ENCODE measurements at regions not wholly inside any gene's neighbourhood (a gene's known extent, or its start where the extent isn't known, plus 50 kb on each side); places are given as distances from the start of the nearest gene placed in this dataset.

- Histone ChIP-seq H3K4me1 (no peaks in the 10 kb centered on the region), H3K27ac (no peak overlapping the region), H3K9me3 (no peaks in the 10 kb centered on the region), H3K36me3 (no peaks in the 10 kb centered on the region), H3K4me3 (no peak overlapping the region), H3K27me3 (no peaks in the 10 kb centered on the region), H3K9ac (no peak overlapping the region), H4K20me1 (no peaks in the 10 kb centered on the region), H3K4me2 (no peak overlapping the region)
- TF ChIP-seq Cebpa-rat (IDR thresholded peaks at IDR 0.05) = no peak
Measured at GRCh38 chr12:131499160-131499863, 211.6 kb upstream of the SFSWAP start.

GRCh38 chr12:131499864-131500190 is 211.1 kb upstream of the SFSWAP start:
- H3K9ac ChIP-seq = no peak overlapping the region
- H3K4me3 ChIP-seq = no peak overlapping the region
- H4K20me1 ChIP-seq = no peaks in the 10 kb centered on the region
- no peaks in the 10 kb centered on the region for H3K4me1 ChIP-seq
- no peak overlapping the region for H3K4me2 ChIP-seq
- no peak for TF ChIP-seq Cebpa-rat (IDR thresholded peaks at IDR 0.05)
- H3K27ac ChIP-seq = no peak overlapping the region
- H3K36me3 ChIP-seq = no peaks in the 10 kb centered on the region
- no peaks in the 10 kb centered on the region for H3K9me3 ChIP-seq
- H3K27me3 ChIP-seq = no peaks in the 10 kb centered on the region

DNA sequence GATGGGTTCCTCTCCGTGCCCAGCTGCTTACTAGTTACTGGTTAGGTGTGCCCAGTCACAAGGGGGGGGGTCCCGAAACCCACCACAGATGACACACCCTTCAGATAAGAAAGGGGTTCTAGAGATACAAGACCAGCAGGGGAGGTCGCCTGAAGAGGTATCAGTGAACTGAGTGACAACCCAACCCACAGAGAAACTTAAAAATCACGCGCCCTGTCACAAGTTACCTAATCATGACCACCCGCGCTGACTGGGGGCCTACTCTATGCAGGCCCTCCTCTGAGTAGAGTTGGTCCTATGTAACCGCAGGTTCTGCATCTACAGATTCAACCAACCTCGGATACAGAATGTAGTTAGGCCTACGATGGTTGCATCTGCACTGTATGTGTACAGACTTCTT is 210.3 kb upstream of the SFSWAP start:
- Histone ChIP-seq H3K4me2 (no peak overlapping the region), H3K4me1 (no peaks in the 10 kb centered on the region), H3K9me3 (no peaks in the 10 kb centered on the region), H3K27me3 (no peaks in the 10 kb centered on the region), H4K20me1 (no peaks in the 10 kb centered on the region), H3K4me3 (no peak overlapping the region), H3K27ac (no peak overlapping the region), H3K36me3 (no peaks in the 10 kb centered on the region), H3K9ac (no peak overlapping the region)
- TF ChIP-seq Cebpa-rat (IDR thresholded peaks at IDR 0.05) = no peak

DNA sequence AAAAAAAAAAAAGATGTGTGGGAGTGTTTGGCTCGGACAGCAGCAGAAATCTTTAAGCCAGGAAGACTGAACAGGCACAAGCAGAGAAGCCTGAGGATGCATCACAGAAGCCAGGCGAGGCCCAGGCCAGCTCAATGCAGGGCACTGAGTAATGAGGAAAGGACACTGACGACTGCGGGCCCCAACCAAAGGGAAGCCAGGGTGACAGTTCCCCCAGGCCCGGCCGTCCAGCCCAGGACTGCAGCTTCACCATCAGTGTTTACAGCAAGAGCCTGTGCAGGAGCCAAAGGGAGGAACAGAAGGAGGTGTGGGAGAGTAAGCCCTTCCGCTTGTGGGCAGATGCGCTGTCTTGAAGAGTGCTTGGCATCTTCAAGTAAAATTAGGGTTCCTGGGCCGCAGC is 205.3 kb upstream of the SFSWAP start:
- Histone ChIP-seq H3K4me2 (no peak overlapping the region), H3K27me3 (no peaks in the 10 kb centered on the region), H4K20me1 (no peaks in the 10 kb centered on the region), H3K4me3 (no peak overlapping the region), H3K36me3 (no peaks in the 10 kb centered on the region), H3K27ac (no peak overlapping the region), H3K9ac (no peak overlapping the region), H3K4me1 (peaks cover 6% of the 10 kb centered on the region), H3K9me3 (no peaks in the 10 kb centered on the region)
- no peak for TF ChIP-seq Cebpa-rat (IDR thresholded peaks at IDR 0.05)

GRCh38 chr12:131506426-131506825 is 204.5 kb upstream of the SFSWAP start:
- H3K36me3 ChIP-seq = no peaks in the 10 kb centered on the region
- no peak overlapping the region for H3K4me3 ChIP-seq
- H3K9me3 ChIP-seq = no peaks in the 10 kb centered on the region
- no peak overlapping the region for H3K4me2 ChIP-seq
- TF ChIP-seq Cebpa-rat (IDR thresholded peaks at IDR 0.05) = no peak
- no peaks in the 10 kb centered on the region for H4K20me1 ChIP-seq
- no peak overlapping the region for H3K9ac ChIP-seq
- H3K27ac ChIP-seq = no peak overlapping the region
- peaks cover 14% of the 10 kb centered on the region for H3K4me1 ChIP-seq
- no peaks in the 10 kb centered on the region for H3K27me3 ChIP-seq

DNA sequence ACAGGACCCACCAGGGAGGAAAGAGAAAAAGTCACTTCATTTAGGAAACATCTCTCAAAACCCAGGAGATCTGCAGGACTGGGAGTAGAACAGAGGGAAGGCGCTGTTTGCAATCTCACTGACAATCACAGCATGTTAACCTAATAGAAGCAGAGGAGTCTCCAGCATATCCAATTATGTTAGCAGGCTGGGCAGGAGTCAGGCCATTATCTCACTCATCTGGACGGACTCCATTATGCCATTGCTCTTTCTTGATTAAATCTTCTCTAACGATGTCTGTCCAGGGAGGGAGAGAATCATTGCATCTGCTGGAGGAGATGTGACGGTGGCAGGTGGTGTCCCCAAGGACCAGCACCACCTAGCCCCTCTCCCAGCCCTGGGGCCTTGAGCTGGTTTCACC is 203.8 kb upstream of the SFSWAP start:
- Histone ChIP-seq H3K9me3 (no peaks in the 10 kb centered on the region), H3K36me3 (no peaks in the 10 kb centered on the region), H3K27me3 (no peaks in the 10 kb centered on the region), H3K4me2 (no peak overlapping the region), H4K20me1 (no peaks in the 10 kb centered on the region), H3K4me3 (no peak overlapping the region), H3K9ac (no peak overlapping the region), H3K27ac (no peak overlapping the region), H3K4me1 (peaks cover 21% of the 10 kb centered on the region)
- no peak for TF ChIP-seq Cebpa-rat (IDR thresholded peaks at IDR 0.05)

GRCh38 chr12:131507881-131508280 is 203.0 kb upstream of the SFSWAP start:
- H3K36me3 ChIP-seq = no peaks in the 10 kb centered on the region
- no peak overlapping the region for H3K4me2 ChIP-seq
- H3K27me3 ChIP-seq = no peaks in the 10 kb centered on the region
- H3K9me3 ChIP-seq = no peaks in the 10 kb centered on the region
- H3K27ac ChIP-seq = no peak overlapping the region
- TF ChIP-seq Cebpa-rat (IDR thresholded peaks at IDR 0.05) = no peak
- no peak overlapping the region for H3K9ac ChIP-seq
- H3K4me1 ChIP-seq = peaks cover 24% of the 10 kb centered on the region
- H3K4me3 ChIP-seq = no peak overlapping the region
- H4K20me1 ChIP-seq = no peaks in the 10 kb centered on the region

DNA sequence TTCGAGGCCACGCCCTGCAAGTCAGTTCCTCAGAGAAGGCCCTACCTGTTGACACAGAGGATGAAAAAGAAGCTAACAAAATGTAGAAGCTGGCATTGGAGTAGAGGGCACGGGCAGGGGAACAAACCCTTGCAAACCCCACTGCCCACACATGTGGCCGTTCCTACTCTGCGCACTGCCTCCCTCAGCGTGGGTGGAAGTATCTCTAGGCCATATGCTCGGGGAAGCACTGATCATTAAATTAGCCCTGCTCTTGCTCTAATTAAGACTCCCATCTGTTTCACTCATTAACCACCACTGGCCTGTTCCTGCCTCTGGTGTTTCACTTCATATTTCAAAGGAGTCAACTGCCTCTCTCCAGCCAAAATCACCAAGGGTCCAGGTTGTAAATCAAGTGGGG is 201.2 kb upstream of the SFSWAP start:
- Histone ChIP-seq H3K4me3 (no peak overlapping the region), H3K4me2 (no peak overlapping the region), H4K20me1 (no peaks in the 10 kb centered on the region), H3K4me1 (peaks cover 24% of the 10 kb centered on the region), H3K9ac (no peak overlapping the region), H3K27ac (no peak overlapping the region), H3K27me3 (no peaks in the 10 kb centered on the region; the same call in 1 of the 2 replicates), H3K36me3 (no peaks in the 10 kb centered on the region), H3K9me3 (no peaks in the 10 kb centered on the region)
- TF ChIP-seq Cebpa-rat (IDR thresholded peaks at IDR 0.05) = no peak

DNA sequence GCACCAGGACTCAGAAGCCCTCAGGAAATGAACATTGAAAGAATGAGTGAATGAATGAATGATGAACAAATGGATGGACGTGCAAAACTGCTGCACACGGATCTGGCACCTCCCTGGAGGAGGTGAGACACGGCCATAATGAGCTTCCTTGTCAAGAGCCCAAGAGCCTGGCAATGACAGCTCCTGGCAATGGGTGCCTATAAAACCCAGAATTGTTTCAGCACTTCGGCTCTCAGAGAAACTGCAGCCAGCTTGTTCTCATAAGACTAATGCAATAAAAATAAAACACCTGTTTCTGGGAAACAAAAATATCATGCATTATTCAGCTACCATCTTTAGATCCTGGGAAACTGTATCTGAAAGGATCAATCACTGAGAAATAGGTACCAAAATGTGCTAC is 200.5 kb upstream of the SFSWAP start:
- Histone ChIP-seq H3K27me3 (no peaks in the 10 kb centered on the region; the same call in 1 of the 2 replicates), H3K9ac (no peak overlapping the region), H3K27ac (no peak overlapping the region), H3K4me1 (peaks cover 24% of the 10 kb centered on the region), H3K4me2 (peak overlapping the region; percentile 77; the same call in 1 of the 2 replicates), H4K20me1 (no peaks in the 10 kb centered on the region), H3K36me3 (no peaks in the 10 kb centered on the region), H3K4me3 (no peak overlapping the region), H3K9me3 (0 out of 2 replicates have a peak, but pooled peaks cover under 1% of the 10 kb centered on the region)
- TF ChIP-seq Cebpa-rat (IDR thresholded peaks at IDR 0.05) = no peak

DNA sequence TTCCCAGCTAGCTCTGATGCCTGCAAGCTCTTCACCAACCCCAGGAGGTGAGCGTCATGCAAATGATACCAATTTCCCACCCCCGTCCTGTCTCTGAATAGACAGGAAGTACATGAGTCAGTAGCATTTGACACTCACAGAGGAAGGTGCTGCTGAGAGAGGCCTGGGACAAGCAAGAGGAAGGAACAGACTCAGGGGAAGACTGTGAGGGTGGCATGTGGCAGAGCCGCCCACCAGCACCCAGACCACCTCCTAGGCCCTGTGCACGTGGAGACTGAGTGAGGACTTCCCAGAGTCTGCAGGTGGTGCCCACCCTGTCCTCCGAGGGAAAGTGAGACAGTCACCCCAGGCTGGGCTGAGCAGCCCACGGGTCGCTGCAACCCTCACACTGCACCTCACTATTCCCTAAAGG is 199.5 kb upstream of the SFSWAP start:
- Histone ChIP-seq H3K4me3 (no peak overlapping the region), H3K9me3 (peaks cover 10% of the 10 kb centered on the region; the same call in 1 of the 2 replicates), H4K20me1 (no peaks in the 10 kb centered on the region), H3K9ac (0 out of 2 replicates have a peak overlapping the region, but pooled peaks have one; percentile 15), H3K27me3 (no peaks in the 10 kb centered on the region; the same call in 1 of the 2 replicates), H3K36me3 (no peaks in the 10 kb centered on the region), H3K4me2 (peak overlapping the region; percentile 77), H3K27ac (peak overlapping the region; percentile 32; the same call in 1 of the 2 replicates), H3K4me1 (peaks cover 24% of the 10 kb centered on the region)
- TF ChIP-seq Cebpa-rat (IDR thresholded peaks at IDR 0.05) = no peak

All from BLaER1 (cell line).